Rectal smooth muscle tissue (tissue), 1 donor: ENCODE measurements at regions not wholly inside any gene's neighbourhood (a gene's known extent, or its start where the extent isn't known, plus 50 kb on each side); places are given as distances from the start of the nearest gene placed in this dataset.

Experiments
- H3K27ac ChIP-seq: one replicate; pipeline ENCODE4 v1.7.0; 2013; ENCODE audit warnings: low read depth, low read length, inconsistent platforms
- H3K27me3 ChIP-seq: one replicate; pipeline ENCODE4 v1.7.0; 2013; ENCODE audit warnings: low read length; ENCODE audit not compliant: control insufficient read depth, insufficient read depth
- H3K36me3 ChIP-seq: one replicate; pipeline ENCODE4 v1.7.0; 2013; ENCODE audit warnings: low read length; ENCODE audit not compliant: control insufficient read depth, insufficient read depth
- H3K4me1 ChIP-seq: one replicate; pipeline ENCODE4 v1.7.0; 2013; ENCODE audit warnings: low read length; ENCODE audit not compliant: control insufficient read depth, insufficient read depth
- H3K4me3 ChIP-seq: one replicate; pipeline ENCODE4 v1.7.0; 2013; ENCODE audit warnings: low read length
- H3K9ac ChIP-seq: one replicate; pipeline ENCODE4 v1.7.0; 2013; ENCODE audit warnings: low read length

- Histone ChIP-seq H3K36me3 (no peaks in the 10 kb centered on the region), H3K4me1 (no peaks in the 10 kb centered on the region), H3K9ac (no peak overlapping the region), H3K27ac (no peak overlapping the region), H3K27me3 (no peaks in the 10 kb centered on the region), H3K4me3 (no peak overlapping the region)
Observed at GRCh38 chr15:60226924-60227323, 170.9 kb downstream of the ANXA2 start.

DNA sequence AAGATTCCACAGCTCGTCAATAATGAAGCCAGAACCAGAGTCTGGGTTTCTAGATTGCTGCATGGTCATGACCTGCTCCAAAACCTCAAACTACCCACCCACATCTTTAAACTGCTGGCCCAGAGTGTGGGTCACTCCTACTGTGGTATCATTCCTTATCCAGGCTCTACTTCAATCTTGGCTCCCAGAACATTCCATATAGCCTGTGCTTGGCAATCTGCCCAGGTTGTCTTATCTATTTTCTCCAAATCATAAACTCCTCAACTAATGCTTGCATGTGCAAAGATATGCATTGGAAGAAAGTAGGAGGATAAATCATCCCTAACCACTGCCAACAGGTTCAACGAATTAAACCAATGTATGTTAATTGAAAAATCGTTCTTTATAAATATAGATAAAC, 169.7 kb downstream of the ANXA2 start:
- no peaks in the 10 kb centered on the region for H3K4me1 ChIP-seq
- no peak overlapping the region for H3K27ac ChIP-seq
- H3K27me3 ChIP-seq: no peaks in the 10 kb centered on the region

DNA sequence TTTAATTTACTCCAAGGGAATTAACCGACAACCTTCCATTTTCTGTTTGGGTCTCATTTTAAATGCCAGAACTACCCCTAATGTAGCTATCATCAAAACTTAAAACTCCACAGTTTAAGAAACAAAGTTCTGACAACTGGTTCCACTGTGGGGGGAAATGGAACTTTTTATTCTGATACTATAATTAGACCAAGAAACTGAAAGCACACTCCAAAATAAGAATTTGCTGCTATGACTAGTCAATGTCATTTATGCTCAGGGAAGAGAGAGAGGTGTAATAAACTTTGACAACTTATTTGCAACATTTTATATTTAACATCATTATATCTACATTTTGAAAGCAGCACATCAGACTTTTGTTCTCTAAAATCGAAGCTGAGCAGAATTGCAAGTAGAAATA, 169.2 kb downstream of the ANXA2 start:
- Histone ChIP-seq H3K4me1 (no peaks in the 10 kb centered on the region), H3K4me3 (no peak overlapping the region), H3K27me3 (no peaks in the 10 kb centered on the region), H3K9ac (no peak overlapping the region), H3K27ac (no peak overlapping the region), H3K36me3 (no peaks in the 10 kb centered on the region)

More for the DNA sequence above, 169.7 kb downstream of the ANXA2 start:
- no peak overlapping the region for H3K9ac ChIP-seq
- no peaks in the 10 kb centered on the region for H3K36me3 ChIP-seq
- no peak overlapping the region for H3K4me3 ChIP-seq

GRCh38 chr15:60235951-60236710, 161.7 kb downstream of the ANXA2 start:
- Histone ChIP-seq H3K4me3 (no peak overlapping the region), H3K9ac (no peak overlapping the region), H3K27me3 (no peaks in the 10 kb centered on the region), H3K36me3 (no peaks in the 10 kb centered on the region), H3K4me1 (no peaks in the 10 kb centered on the region), H3K27ac (no peak overlapping the region)

GRCh38 chr15:60237446-60237845, 160.3 kb downstream of the ANXA2 start:
- no peak overlapping the region for H3K4me3 ChIP-seq
- no peak overlapping the region for H3K27ac ChIP-seq
- H3K4me1 ChIP-seq: no peaks in the 10 kb centered on the region
- H3K27me3 ChIP-seq: no peaks in the 10 kb centered on the region
- H3K36me3 ChIP-seq: no peaks in the 10 kb centered on the region
- H3K9ac ChIP-seq: no peak overlapping the region

GRCh38 chr15:60243769-60244168, 154.0 kb downstream of the ANXA2 start:
- H3K4me3 ChIP-seq: no peak overlapping the region
- H3K27me3 ChIP-seq: no peaks in the 10 kb centered on the region
- no peak overlapping the region for H3K9ac ChIP-seq
- no peaks in the 10 kb centered on the region for H3K36me3 ChIP-seq
- H3K27ac ChIP-seq: no peak overlapping the region
- no peaks in the 10 kb centered on the region for H3K4me1 ChIP-seq

DNA sequence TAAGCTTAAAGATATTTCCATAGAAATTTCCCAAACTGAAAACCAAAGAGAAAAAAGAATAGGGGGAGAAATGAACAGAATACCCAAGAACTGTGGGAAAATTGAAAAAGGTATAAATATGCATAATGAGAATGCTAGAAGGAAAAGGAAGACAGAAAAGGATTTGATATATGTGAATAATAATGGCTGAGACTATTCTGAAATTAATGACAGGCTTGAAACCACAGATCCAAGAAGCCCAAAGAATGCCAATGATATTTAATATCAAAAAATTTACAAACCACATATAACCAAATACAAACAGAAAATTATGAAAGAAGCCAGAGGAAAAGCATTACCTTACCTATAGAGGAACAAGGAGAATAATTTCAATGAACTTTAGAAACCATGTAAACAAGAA, 153.0 kb downstream of the ANXA2 start:
- no peaks in the 10 kb centered on the region for H3K36me3 ChIP-seq
- no peaks in the 10 kb centered on the region for H3K27me3 ChIP-seq
- no peaks in the 10 kb centered on the region for H3K4me1 ChIP-seq
- H3K9ac ChIP-seq: no peak overlapping the region
- H3K4me3 ChIP-seq: no peak overlapping the region
- H3K27ac ChIP-seq: no peak overlapping the region

DNA sequence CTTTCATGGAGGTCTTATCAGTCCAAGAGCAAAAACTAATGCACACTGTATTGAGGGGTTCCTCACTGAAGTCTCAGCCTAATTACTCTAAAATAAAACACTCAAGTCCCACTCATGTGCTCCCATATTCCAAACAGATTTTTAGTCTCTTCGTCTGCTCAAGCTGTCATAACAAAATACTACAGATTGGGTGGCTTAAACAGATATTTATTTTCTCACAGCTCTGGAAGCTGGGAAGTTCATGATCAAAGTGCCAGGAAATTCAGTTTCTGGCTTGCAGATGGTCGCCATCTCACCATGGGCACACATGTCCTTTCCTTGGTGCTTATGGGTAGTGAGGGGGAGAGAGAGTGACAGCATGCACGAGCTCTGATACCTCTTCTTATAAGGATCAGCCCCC, 147.5 kb downstream of the ANXA2 start:
- Histone ChIP-seq H3K36me3 (no peaks in the 10 kb centered on the region), H3K9ac (no peak overlapping the region)

DNA sequence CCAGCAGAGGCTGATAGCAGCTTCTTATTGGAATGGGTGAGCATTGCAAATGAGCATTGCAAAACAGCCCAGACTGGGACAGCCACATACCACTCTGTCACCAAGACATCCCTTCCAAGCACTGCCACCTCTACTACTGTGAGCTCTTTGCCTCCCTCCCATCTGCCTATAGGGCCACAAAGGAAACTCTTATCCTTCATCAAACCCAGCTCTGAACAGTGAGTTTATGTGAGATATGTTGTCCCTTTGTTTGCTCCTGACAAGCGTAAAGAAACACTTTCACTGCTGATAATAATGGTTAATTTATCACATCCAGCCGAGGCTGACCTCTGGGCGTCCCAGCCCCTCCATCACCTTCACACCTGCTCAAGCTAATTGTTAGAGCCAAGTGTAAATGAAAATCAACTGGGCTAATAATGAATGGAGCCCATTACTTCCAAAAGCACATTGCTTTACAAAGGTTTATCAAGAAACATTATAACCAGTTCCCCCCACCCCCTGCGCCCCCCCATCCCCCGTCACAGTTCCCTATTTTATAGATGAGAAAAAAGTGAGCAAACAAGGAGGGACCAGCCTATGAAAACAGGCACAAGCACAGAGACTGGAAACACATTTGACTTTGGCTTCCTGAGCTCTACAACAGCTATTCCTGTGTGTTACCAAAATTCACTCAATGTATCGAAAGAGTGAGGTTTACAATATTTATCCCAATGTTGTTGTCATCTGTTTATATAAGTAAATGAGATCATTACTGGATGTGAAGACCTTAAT, 146.3 kb downstream of the ANXA2 start:
- no peaks in the 10 kb centered on the region for H3K36me3 ChIP-seq
- H3K27me3 ChIP-seq: no peaks in the 10 kb centered on the region
- no peak overlapping the region for H3K4me3 ChIP-seq
- H3K27ac ChIP-seq: no peak overlapping the region
- H3K9ac ChIP-seq: no peak overlapping the region
- no peaks in the 10 kb centered on the region for H3K4me1 ChIP-seq

More for the DNA sequence above, 147.5 kb downstream of the ANXA2 start:
- Histone ChIP-seq H3K4me3 (no peak overlapping the region), H3K4me1 (no peaks in the 10 kb centered on the region), H3K27ac (no peak overlapping the region), H3K27me3 (no peaks in the 10 kb centered on the region)

DNA sequence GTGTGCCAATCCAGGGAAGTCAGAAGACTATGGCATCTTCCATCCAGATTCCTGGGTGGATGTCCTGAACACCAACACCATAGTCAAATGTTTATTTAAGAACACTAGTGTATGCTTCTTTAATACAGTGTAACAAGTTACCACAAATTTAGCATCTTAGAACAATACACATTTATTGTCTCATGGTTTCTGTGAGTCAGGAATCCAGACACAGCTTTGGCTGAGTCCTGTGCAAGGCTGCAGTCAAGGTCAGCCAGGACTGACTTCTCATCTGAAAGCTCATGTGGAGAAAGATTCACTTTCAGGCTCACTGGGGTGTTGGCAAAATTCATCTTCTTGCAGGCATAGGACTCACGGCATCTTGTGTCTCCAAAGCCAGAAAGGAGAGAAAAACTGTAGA, 143.4 kb downstream of the ANXA2 start:
- Histone ChIP-seq H3K27ac (no peak overlapping the region), H3K4me3 (no peak overlapping the region), H3K27me3 (no peaks in the 10 kb centered on the region), H3K4me1 (no peaks in the 10 kb centered on the region), H3K36me3 (no peaks in the 10 kb centered on the region), H3K9ac (no peak overlapping the region)

GRCh38 chr15:60255390-60255789, 142.4 kb downstream of the ANXA2 start:
- no peaks in the 10 kb centered on the region for H3K4me1 ChIP-seq
- H3K27me3 ChIP-seq: no peaks in the 10 kb centered on the region
- no peak overlapping the region for H3K27ac ChIP-seq
- no peaks in the 10 kb centered on the region for H3K36me3 ChIP-seq
- H3K9ac ChIP-seq: no peak overlapping the region
- no peak overlapping the region for H3K4me3 ChIP-seq

DNA sequence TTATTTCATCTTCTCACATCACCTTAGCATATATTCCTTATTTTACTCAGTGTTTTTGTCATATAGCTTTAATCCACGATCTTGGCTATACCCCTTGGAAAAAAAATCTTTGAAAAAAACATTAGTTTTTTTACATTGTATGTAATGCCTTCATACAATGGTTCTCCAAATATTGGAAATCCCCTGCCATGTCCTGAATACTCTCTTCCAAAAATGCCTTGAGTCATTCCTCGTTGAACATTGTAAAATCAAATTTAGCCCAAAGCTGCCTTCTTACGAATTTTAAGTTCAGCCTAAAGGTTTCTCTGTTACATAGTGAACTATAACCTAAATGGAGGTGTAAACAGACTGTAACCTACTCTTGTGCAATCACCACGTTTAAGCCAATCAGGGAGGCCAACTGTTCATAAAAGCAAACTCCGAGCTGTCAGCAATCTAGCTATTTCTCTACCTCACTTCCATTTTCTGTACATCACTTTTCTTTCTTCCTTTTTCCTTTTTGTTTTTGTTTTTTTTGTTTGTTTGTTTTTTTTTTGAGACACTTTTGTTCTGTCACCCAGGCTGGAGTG, 140.1 kb downstream of the ANXA2 start:
- H3K4me1 ChIP-seq: no peaks in the 10 kb centered on the region
- no peaks in the 10 kb centered on the region for H3K27me3 ChIP-seq
- H3K36me3 ChIP-seq: no peaks in the 10 kb centered on the region

More for the DNA sequence above, 140.1 kb downstream of the ANXA2 start:
- Histone ChIP-seq H3K4me3 (no peak overlapping the region), H3K9ac (no peak overlapping the region), H3K27ac (no peak overlapping the region)
